Smooth muscle cell (in vitro differentiated cells): ENCODE measurements at regions not wholly inside any gene's neighbourhood (a gene's known extent, or its start where the extent isn't known, plus 50 kb on each side); places are given as distances from the start of the nearest gene placed in this dataset.

ENCODE experiments used
- DNase-seq: peaks from one replicate; lab custom pipeline; 2025; ENCODE audit not compliant: unreplicated experiment; lab: John Stamatoyannopoulos, UW
- H2AFZ ChIP-seq: fragments of 200-600 bp; sonication (generic); 2 replicates; pipeline ENCODE4 v1.6.0; 2016; ENCODE audit warnings: antibody characterized with exemption, low read depth, mild to moderate bottlenecking
- H3F3A ChIP-seq: fragments of 200-600 bp; sonication (generic); 2 replicates; pipeline ENCODE4 v1.6.0; 2017; ENCODE audit warnings: antibody characterized with exemption, low read depth
- H3K27ac ChIP-seq: fragments of 200-600 bp; sonication (generic); 2 replicates; pipeline ENCODE4 v1.5.1; 2016; ENCODE audit warnings: low read depth, mild to moderate bottlenecking
- H3K27me3 ChIP-seq: fragments of 200-600 bp; sonication (generic); 2 replicates; pipeline ENCODE4 v1.6.1; 2016; ENCODE audit warnings: low read depth, mild to moderate bottlenecking
- H3K36me3 ChIP-seq: fragments of 200-600 bp; sonication (generic); 2 replicates; pipeline ENCODE4 v1.5.1; 2016; ENCODE audit warnings: low read depth
- H3K4me1 ChIP-seq: fragments of 200-600 bp; sonication (generic); 2 replicates; pipeline ENCODE4 v1.5.1; 2016; ENCODE audit warnings: low read depth
- H3K4me2 ChIP-seq: fragments of 200-600 bp; sonication (generic); 2 replicates; pipeline ENCODE4 v1.6.0; 2016; ENCODE audit warnings: mild to moderate bottlenecking
- H3K4me3 ChIP-seq: fragments of 200-600 bp; sonication (generic); 2 replicates; pipeline ENCODE4 v1.5.1; 2016; ENCODE audit warnings: mild to moderate bottlenecking
- H3K79me2 ChIP-seq: fragments of 200-600 bp; sonication (generic); 2 replicates; pipeline ENCODE4 v1.6.0; 2016; ENCODE audit warnings: low read depth, mild to moderate bottlenecking
- H3K9ac ChIP-seq: fragments of 200-600 bp; sonication (generic); 2 replicates; pipeline ENCODE4 v1.6.0; 2016; ENCODE audit warnings: low read depth
- H3K9me3 ChIP-seq: fragments of 200-600 bp; sonication (generic); replicated peaks from 2 replicates; pipeline ENCODE4 v1.5.1; 2016; ENCODE audit warnings: low read depth
- H4K20me1 ChIP-seq: fragments of 200-600 bp; sonication (generic); 2 replicates; pipeline ENCODE4 v1.6.0; 2016; ENCODE audit warnings: low read depth
- WGBS: methylation state at CpG from one replicate; pipeline ENCODE4 v1.1.7; 2016; ENCODE audit warnings: low lambda C conversion rate; 5-methylcytosine and 5-hydroxymethylcytosine counted together
- TF ChIP-seq, protein P1 (sequence below): fragments of 200-600 bp; sonication (generic); IDR thresholded peaks from 2 replicates; pipeline ENCODE4 v1.5.1; 2017; ENCODE audit warnings: borderline replicate concordance, mild to moderate bottlenecking, antibody characterized with exemption; ENCODE audit not compliant: insufficient read depth, poor library complexity, severe bottlenecking

GRCh38 chr13:90135558-90135957, 1211.9 kb upstream of the MIR17HG start:
- H3K36me3 ChIP-seq, result no peaks in the 10 kb centered on the region
- no peaks in the 10 kb centered on the region for H3K9me3 ChIP-seq
- H3K4me1 ChIP-seq, result no peaks in the 10 kb centered on the region
- no peaks in the 10 kb centered on the region for H3K27me3 ChIP-seq
- no peaks in the 10 kb centered on the region for H3K79me2 ChIP-seq
- H3K4me2 ChIP-seq, result no peak overlapping the region
- H3F3A ChIP-seq, result no peaks in the 10 kb centered on the region
- H2AFZ ChIP-seq, result no peak overlapping the region
- no peak overlapping the region for H3K9ac ChIP-seq
- 93% methylated on average over 3 of the region's 3 CpGs for WGBS
- TF ChIP-seq, protein P1, sequence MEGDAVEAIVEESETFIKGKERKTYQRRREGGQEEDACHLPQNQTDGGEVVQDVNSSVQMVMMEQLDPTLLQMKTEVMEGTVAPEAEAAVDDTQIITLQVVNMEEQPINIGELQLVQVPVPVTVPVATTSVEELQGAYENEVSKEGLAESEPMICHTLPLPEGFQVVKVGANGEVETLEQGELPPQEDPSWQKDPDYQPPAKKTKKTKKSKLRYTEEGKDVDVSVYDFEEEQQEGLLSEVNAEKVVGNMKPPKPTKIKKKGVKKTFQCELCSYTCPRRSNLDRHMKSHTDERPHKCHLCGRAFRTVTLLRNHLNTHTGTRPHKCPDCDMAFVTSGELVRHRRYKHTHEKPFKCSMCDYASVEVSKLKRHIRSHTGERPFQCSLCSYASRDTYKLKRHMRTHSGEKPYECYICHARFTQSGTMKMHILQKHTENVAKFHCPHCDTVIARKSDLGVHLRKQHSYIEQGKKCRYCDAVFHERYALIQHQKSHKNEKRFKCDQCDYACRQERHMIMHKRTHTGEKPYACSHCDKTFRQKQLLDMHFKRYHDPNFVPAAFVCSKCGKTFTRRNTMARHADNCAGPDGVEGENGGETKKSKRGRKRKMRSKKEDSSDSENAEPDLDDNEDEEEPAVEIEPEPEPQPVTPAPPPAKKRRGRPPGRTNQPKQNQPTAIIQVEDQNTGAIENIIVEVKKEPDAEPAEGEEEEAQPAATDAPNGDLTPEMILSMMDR, result no peak
- no peak overlapping the region for H3K27ac ChIP-seq
- DNase-seq, result no peak
- H4K20me1 ChIP-seq, result no peaks in the 10 kb centered on the region
- H3K4me3 ChIP-seq, result no peak overlapping the region

DNA sequence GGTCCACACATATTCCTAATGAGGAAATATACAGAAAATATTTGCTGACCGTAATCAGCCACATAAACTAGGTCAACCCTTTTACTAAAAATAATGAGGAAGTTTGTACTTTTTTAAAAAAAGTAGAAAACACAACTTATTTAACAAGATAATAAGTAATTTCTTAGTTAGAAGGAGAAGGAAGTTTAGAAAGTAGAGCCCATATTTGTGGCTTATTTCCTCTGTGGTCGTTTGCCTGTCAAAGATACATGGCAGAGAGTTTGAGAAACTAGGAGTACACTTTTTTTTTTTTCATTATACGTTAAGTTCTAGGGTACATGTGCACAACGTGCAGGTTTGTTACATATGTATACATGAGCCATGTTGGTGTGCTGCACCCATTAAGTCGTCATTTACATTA, 1205.2 kb upstream of the MIR17HG start:
- whole genome bisulfite sequencing, result 88% methylated on average over 5 of the region's 5 CpGs
- no peak overlapping the region for H2AFZ ChIP-seq
- H3K36me3 ChIP-seq, result no peaks in the 10 kb centered on the region
- H3K27me3 ChIP-seq, result no peaks in the 10 kb centered on the region
- DNase-seq, result no peak
- no peaks in the 10 kb centered on the region for H3K9me3 ChIP-seq
- H3K4me1 ChIP-seq, result no peaks in the 10 kb centered on the region
- no peak overlapping the region for H3K27ac ChIP-seq
- H3K4me2 ChIP-seq, result no peak overlapping the region
- no peak overlapping the region for H3K4me3 ChIP-seq
- no peak overlapping the region for H3K9ac ChIP-seq
- H3K79me2 ChIP-seq, result no peaks in the 10 kb centered on the region
- H4K20me1 ChIP-seq, result no peaks in the 10 kb centered on the region
- TF ChIP-seq, protein P1, result no peak
- no peaks in the 10 kb centered on the region for H3F3A ChIP-seq

DNA sequence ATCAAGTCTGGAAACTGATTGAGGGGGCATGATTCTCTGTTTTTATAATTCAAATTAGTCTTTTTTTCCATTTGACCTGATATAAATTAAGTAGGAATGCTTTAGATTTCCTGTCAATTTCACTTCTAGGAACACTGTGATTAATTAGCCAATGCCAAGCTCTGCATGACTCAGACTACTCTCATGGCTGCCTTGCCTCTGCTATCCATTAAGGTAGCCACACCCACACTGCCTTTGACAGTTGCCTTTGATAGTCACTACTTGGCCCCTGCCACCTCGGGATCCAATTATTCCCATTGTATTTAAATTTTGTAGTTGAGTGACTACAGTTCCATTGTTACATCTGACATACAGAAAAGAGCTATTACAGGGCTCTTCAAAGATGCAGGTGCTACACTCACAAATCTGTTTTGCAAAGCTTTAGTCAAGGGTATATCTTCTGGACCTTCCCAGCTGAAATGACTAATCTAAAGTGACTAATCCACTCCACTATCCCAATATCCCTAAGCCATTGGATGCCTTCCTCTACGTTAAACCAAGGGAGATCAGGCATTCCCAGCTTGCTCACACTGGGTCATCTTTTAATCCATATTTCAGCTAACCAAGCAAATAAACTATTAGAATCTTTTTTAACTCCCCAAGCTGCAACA, 1193.1 kb upstream of the MIR17HG start:
- 76% methylated on average over 2 of the region's 2 CpGs for WGBS
- TF ChIP-seq, protein P1, result no peak
- Histone ChIP-seq H3K27me3 (no peaks in the 10 kb centered on the region), H3F3A (no peaks in the 10 kb centered on the region), H3K4me1 (no peaks in the 10 kb centered on the region), H3K79me2 (no peaks in the 10 kb centered on the region), H3K36me3 (no peaks in the 10 kb centered on the region), H3K9me3 (no peaks in the 10 kb centered on the region), H2AFZ (no peak overlapping the region), H3K4me3 (no peak overlapping the region), H3K9ac (no peak overlapping the region), H4K20me1 (no peaks in the 10 kb centered on the region), H3K4me2 (no peak overlapping the region), H3K27ac (no peak overlapping the region)
- DNase-seq, result no peak

DNA sequence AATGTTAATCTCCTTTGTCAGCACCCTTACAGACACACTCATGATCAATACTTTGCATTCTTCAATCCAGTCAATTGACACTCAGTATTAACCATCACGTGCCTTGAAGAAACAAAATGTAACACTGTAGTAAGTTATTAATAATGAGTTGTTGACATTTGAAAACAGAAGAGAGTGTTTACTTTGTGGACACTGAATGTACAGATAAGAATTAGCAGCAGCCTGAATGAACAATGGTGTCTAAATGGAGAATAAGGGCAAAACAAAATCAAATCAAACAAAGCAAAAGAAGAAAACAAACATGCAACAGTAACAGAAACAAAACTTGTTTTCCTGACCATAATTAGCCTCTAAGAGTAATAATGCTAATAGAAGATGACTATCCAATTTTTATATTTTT, 1191.1 kb upstream of the MIR17HG start:
- no peaks in the 10 kb centered on the region for H4K20me1 ChIP-seq
- no peak overlapping the region for H3K4me2 ChIP-seq
- no peaks in the 10 kb centered on the region for H3K27me3 ChIP-seq
- no peak overlapping the region for H2AFZ ChIP-seq
- DNase-seq, result no peak
- H3F3A ChIP-seq, result no peaks in the 10 kb centered on the region
- no peak overlapping the region for H3K9ac ChIP-seq
- H3K4me3 ChIP-seq, result no peak overlapping the region
- TF ChIP-seq, protein P1, result no peak
- 79% methylated on average over 1 of the region's 1 CpG for WGBS
- no peaks in the 10 kb centered on the region for H3K9me3 ChIP-seq
- no peaks in the 10 kb centered on the region for H3K4me1 ChIP-seq
- no peaks in the 10 kb centered on the region for H3K36me3 ChIP-seq
- H3K27ac ChIP-seq, result no peak overlapping the region
- no peaks in the 10 kb centered on the region for H3K79me2 ChIP-seq
